ACC112 (cell line): ENCODE measurements at regions not wholly inside any gene's neighbourhood (a gene's known extent, or its start where the extent isn't known, plus 50 kb on each side); places are given as distances from the start of the nearest gene placed in this dataset.

Source experiments
- H2AFZ ChIP-seq: fragments of 200-600 bp; sonication (generic); one replicate; pipeline ENCODE4 v1.6.0; 2017; ENCODE audit warnings: antibody characterized with exemption, low read length; ENCODE audit not compliant: unreplicated experiment
- H3K27ac ChIP-seq: fragments of 200-600 bp; sonication (generic); 2 replicates; pipeline ENCODE4 v1.5.1; 2014; ENCODE audit warnings: low read depth, mild to moderate bottlenecking, antibody characterized with exemption, low read length, moderate library complexity
- H3K27me3 ChIP-seq: fragments of 200-600 bp; sonication (generic); 2 replicates; pipeline ENCODE4 v1.6.1; 2014; ENCODE audit warnings: mild to moderate bottlenecking, antibody characterized with exemption, low read length, moderate library complexity, mixed read lengths; ENCODE audit not compliant: insufficient read depth
- H3K36me3 ChIP-seq: fragments of 200-600 bp; sonication (generic); 2 replicates; pipeline ENCODE4 v1.6.1; 2016; ENCODE audit warnings: mild to moderate bottlenecking, antibody characterized with exemption, low read length, moderate library complexity, mixed read lengths; ENCODE audit not compliant: insufficient read depth
- H3K4me1 ChIP-seq: fragments of 200-600 bp; sonication (generic); one replicate; pipeline ENCODE4 v1.6.1; 2016; ENCODE audit warnings: low read length, mixed read lengths; ENCODE audit not compliant: insufficient read depth, unreplicated experiment, control insufficient read depth
- H3K4me3 ChIP-seq: fragments of 200-600 bp; sonication (generic); 2 replicates; pipeline ENCODE4 v1.5.1; 2014; ENCODE audit warnings: mild to moderate bottlenecking, low read depth, low read length
- H3K79me2 ChIP-seq: fragments of 200-600 bp; sonication (generic); one replicate; pipeline ENCODE4 v1.6.0; 2016; ENCODE audit warnings: low read length; ENCODE audit not compliant: control insufficient read depth, unreplicated experiment, insufficient read depth

- Histone ChIP-seq H3K36me3 (no peaks in the 10 kb centered on the region), H3K27me3 (no peaks in the 10 kb centered on the region), H3K4me1 (no peaks in the 10 kb centered on the region), H3K4me3 (no peak overlapping the region), H2AFZ (no peak overlapping the region), H3K27ac (no peak overlapping the region), H3K79me2 (no peaks in the 10 kb centered on the region)
These were observed 289.8 kb downstream of the GRIN2B start for GRCh38 chr12:13691598-13691997.

- H3K79me2 ChIP-seq, result no peaks in the 10 kb centered on the region
- H2AFZ ChIP-seq, result no peak overlapping the region
- H3K27me3 ChIP-seq, result no peaks in the 10 kb centered on the region
- H3K27ac ChIP-seq, result no peak overlapping the region
- H3K4me3 ChIP-seq, result no peak overlapping the region
- no peaks in the 10 kb centered on the region for H3K4me1 ChIP-seq
- no peaks in the 10 kb centered on the region for H3K36me3 ChIP-seq
These were observed 293.8 kb downstream of the GRIN2B start for GRCh38 chr12:13687633-13688032.

GRCh38 chr12:13686260-13686659 is 295.1 kb downstream of the GRIN2B start:
- Histone ChIP-seq H3K27me3 (no peaks in the 10 kb centered on the region), H3K4me1 (no peaks in the 10 kb centered on the region), H3K79me2 (no peaks in the 10 kb centered on the region), H3K36me3 (no peaks in the 10 kb centered on the region), H3K27ac (no peak overlapping the region), H2AFZ (no peak overlapping the region), H3K4me3 (no peak overlapping the region)

- H3K27me3 ChIP-seq, result no peaks in the 10 kb centered on the region
- no peaks in the 10 kb centered on the region for H3K36me3 ChIP-seq
- no peaks in the 10 kb centered on the region for H3K79me2 ChIP-seq
- no peaks in the 10 kb centered on the region for H3K4me1 ChIP-seq
- no peak overlapping the region for H2AFZ ChIP-seq
- no peak overlapping the region for H3K27ac ChIP-seq
- H3K4me3 ChIP-seq, result no peak overlapping the region
These were observed 300.5 kb downstream of the GRIN2B start for GRCh38 chr12:13680916-13681315.

- no peaks in the 10 kb centered on the region for H3K27me3 ChIP-seq
- no peak overlapping the region for H3K27ac ChIP-seq
These were observed 304.5 kb downstream of the GRIN2B start for GRCh38 chr12:13676880-13677279.

GRCh38 chr12:13670285-13670866 is 311.0 kb downstream of the GRIN2B start:
- no peaks in the 10 kb centered on the region for H3K79me2 ChIP-seq
- H3K27ac ChIP-seq, result no peak overlapping the region
- H3K4me3 ChIP-seq, result no peak overlapping the region
- no peaks in the 10 kb centered on the region for H3K27me3 ChIP-seq
- H3K36me3 ChIP-seq, result no peaks in the 10 kb centered on the region
- H2AFZ ChIP-seq, result no peak overlapping the region
- no peaks in the 10 kb centered on the region for H3K4me1 ChIP-seq

More at GRCh38 chr12:13676880-13677279, 304.5 kb downstream of the GRIN2B start:
- no peaks in the 10 kb centered on the region for H3K36me3 ChIP-seq
- no peaks in the 10 kb centered on the region for H3K79me2 ChIP-seq
- no peak overlapping the region for H3K4me3 ChIP-seq
- no peak overlapping the region for H2AFZ ChIP-seq
- no peaks in the 10 kb centered on the region for H3K4me1 ChIP-seq

GRCh38 chr12:13668880-13669279 is 312.5 kb downstream of the GRIN2B start:
- Histone ChIP-seq H3K4me3 (no peak overlapping the region), H3K79me2 (no peaks in the 10 kb centered on the region), H3K27ac (no peak overlapping the region), H2AFZ (no peak overlapping the region), H3K36me3 (no peaks in the 10 kb centered on the region), H3K27me3 (no peaks in the 10 kb centered on the region), H3K4me1 (no peaks in the 10 kb centered on the region)

- no peak overlapping the region for H2AFZ ChIP-seq
- H3K79me2 ChIP-seq, result no peaks in the 10 kb centered on the region
- no peaks in the 10 kb centered on the region for H3K36me3 ChIP-seq
- H3K4me3 ChIP-seq, result no peak overlapping the region
- no peaks in the 10 kb centered on the region for H3K27me3 ChIP-seq
- no peaks in the 10 kb centered on the region for H3K4me1 ChIP-seq
- no peak overlapping the region for H3K27ac ChIP-seq
These were observed 314.6 kb downstream of the GRIN2B start for GRCh38 chr12:13666806-13667205.

- H3K27ac ChIP-seq, result no peak overlapping the region
- H2AFZ ChIP-seq, result no peak overlapping the region
- H3K79me2 ChIP-seq, result no peaks in the 10 kb centered on the region
- H3K4me3 ChIP-seq, result no peak overlapping the region
- H3K27me3 ChIP-seq, result peaks cover 16% of the 10 kb centered on the region
- H3K4me1 ChIP-seq, result no peaks in the 10 kb centered on the region
- H3K36me3 ChIP-seq, result no peaks in the 10 kb centered on the region
These were observed 320.2 kb downstream of the GRIN2B start for GRCh38 chr12:13661005-13661887.

GRCh38 chr12:13654456-13654855 is 326.9 kb downstream of the GRIN2B start:
- H3K4me1 ChIP-seq, result no peaks in the 10 kb centered on the region

GRCh38 chr12:13652105-13652504 is 329.3 kb downstream of the GRIN2B start:
- Histone ChIP-seq H3K79me2 (no peaks in the 10 kb centered on the region), H3K4me3 (no peak overlapping the region), H3K27me3 (no peaks in the 10 kb centered on the region), H3K36me3 (no peaks in the 10 kb centered on the region), H3K27ac (no peak overlapping the region), H3K4me1 (no peaks in the 10 kb centered on the region), H2AFZ (no peak overlapping the region)

More at GRCh38 chr12:13654456-13654855, 326.9 kb downstream of the GRIN2B start:
- H3K27me3 ChIP-seq, result 0 out of 2 replicates have a peak, but pooled peaks cover 2% of the 10 kb centered on the region
- H3K79me2 ChIP-seq, result no peaks in the 10 kb centered on the region
- no peak overlapping the region for H3K4me3 ChIP-seq
- no peak overlapping the region for H3K27ac ChIP-seq
- H3K36me3 ChIP-seq, result no peaks in the 10 kb centered on the region
- H2AFZ ChIP-seq, result no peak overlapping the region
